H9 (cell line): ENCODE measurements at regions not wholly inside any gene's neighbourhood (a gene's known extent, or its start where the extent isn't known, plus 50 kb on each side); places are given as distances from the start of the nearest gene placed in this dataset.

ENCODE experiments used
- DNase-seq: peaks from one replicate; pipeline ENCODE4 v3.0.0-alpha.2; 2017
- H2AFZ ChIP-seq: one replicate; pipeline ENCODE4 v1.6.1; 2013; ENCODE audit warnings: mild to moderate bottlenecking, low read length, control low read depth, moderate library complexity
- H2AK5ac ChIP-seq: 2 replicates; pipeline ENCODE4 v1.6.1; 2013; ENCODE audit warnings: low read length, control low read depth, mixed read lengths; ENCODE audit not compliant: insufficient read length
- H2BK120ac ChIP-seq: one replicate; pipeline ENCODE4 v1.6.1; 2013; ENCODE audit warnings: low read depth, mild to moderate bottlenecking, low read length, control low read depth, inconsistent platforms; ENCODE audit not compliant: poor library complexity, severe bottlenecking
- H2BK12ac ChIP-seq: 2 replicates; pipeline ENCODE4 v1.6.1; 2013; ENCODE audit warnings: low read length, control low read depth, mixed read lengths, low read depth; ENCODE audit not compliant: insufficient read length
- H2BK15ac ChIP-seq: 2 replicates; pipeline ENCODE4 v1.6.1; 2013; ENCODE audit warnings: low read depth, low read length, control low read depth
- H2BK20ac ChIP-seq: one replicate; pipeline ENCODE4 v1.6.1; 2013; ENCODE audit warnings: low read depth, mild to moderate bottlenecking, low read length, control low read depth, inconsistent platforms; ENCODE audit not compliant: poor library complexity, severe bottlenecking
- H2BK5ac ChIP-seq: 2 replicates; pipeline ENCODE4 v1.6.1; 2013; ENCODE audit warnings: low read length, control low read depth, mixed read lengths; ENCODE audit not compliant: insufficient read length
- H3K14ac ChIP-seq: 2 replicates; pipeline ENCODE4 v1.6.1; 2013; ENCODE audit warnings: low read length, control low read depth; ENCODE audit not compliant: insufficient read depth
- H3K18ac ChIP-seq: 2 replicates; pipeline ENCODE4 v1.6.1; 2013; ENCODE audit warnings: low read depth, mild to moderate bottlenecking, mixed read lengths, low read length, control low read depth; ENCODE audit not compliant: insufficient read length
- H3K23ac ChIP-seq: 2 replicates; pipeline ENCODE4 v1.6.1; 2013; ENCODE audit warnings: low read length, control low read depth, mixed read lengths, low read depth; ENCODE audit not compliant: insufficient read length
- H3K23me2 ChIP-seq: 2 replicates; pipeline ENCODE4 v1.6.1; 2013; ENCODE audit warnings: low read depth, mild to moderate bottlenecking, mixed read lengths, low read length, control low read depth; ENCODE audit not compliant: insufficient read length, poor library complexity, severe bottlenecking
- H3K27ac ChIP-seq: 2 replicates; pipeline ENCODE4 v1.5.1; 2013; ENCODE audit warnings: low read length, control low read depth, mixed read lengths, low read depth; ENCODE audit not compliant: insufficient read length
- H3K27me3 ChIP-seq: 2 replicates; pipeline ENCODE4 v1.6.1; 2013; ENCODE audit warnings: low read length, control low read depth, inconsistent platforms; ENCODE audit not compliant: insufficient read depth
- H3K4ac ChIP-seq: 2 replicates; pipeline ENCODE4 v1.6.1; 2013; ENCODE audit warnings: low read depth, mild to moderate bottlenecking, control low read depth, inconsistent platforms, low read length, moderate library complexity
- H3K4me1 ChIP-seq: 2 replicates; pipeline ENCODE4 v1.6.1; 2013; ENCODE audit warnings: low read length, control low read depth, inconsistent platforms; ENCODE audit not compliant: insufficient read depth
- H3K4me2 ChIP-seq: 2 replicates; pipeline ENCODE4 v1.6.1; 2013; ENCODE audit warnings: low read length, control low read depth, mixed read lengths; ENCODE audit not compliant: insufficient read length, insufficient read depth
- H3K56ac ChIP-seq: 2 replicates; pipeline ENCODE4 v1.6.1; 2013; ENCODE audit warnings: low read depth, mild to moderate bottlenecking, mixed read lengths, low read length, control low read depth; ENCODE audit not compliant: insufficient read length
- H3K79me1 ChIP-seq: 2 replicates; pipeline ENCODE4 v1.6.1; 2013; ENCODE audit warnings: low read depth, mild to moderate bottlenecking, moderate library complexity, low read length, control low read depth, inconsistent platforms; ENCODE audit not compliant: insufficient read depth, poor library complexity, severe bottlenecking
- H3K79me2 ChIP-seq: 2 replicates; pipeline ENCODE4 v1.6.1; 2013; ENCODE audit warnings: low read length, control low read depth, inconsistent platforms; ENCODE audit not compliant: insufficient read depth
- H3K9ac ChIP-seq: 2 replicates; pipeline ENCODE4 v1.6.1; 2013; ENCODE audit warnings: low read length, control low read depth, mixed read lengths; ENCODE audit not compliant: insufficient read length; ENCODE audit errors: extremely low read depth
- H3K9me3 ChIP-seq: one replicate; pipeline ENCODE4 v1.6.1; 2013; ENCODE audit warnings: low read depth, low read length, inconsistent platforms; ENCODE audit not compliant: control insufficient read depth
- H3T11ph ChIP-seq: one replicate; pipeline ENCODE4 v1.6.1; 2013; ENCODE audit warnings: mild to moderate bottlenecking, low read length, control low read depth, inconsistent platforms
- H4K20me1 ChIP-seq: one replicate; pipeline ENCODE4 v1.6.1; 2013; ENCODE audit not compliant: control insufficient read depth, insufficient read length, insufficient read depth
- H4K5ac ChIP-seq: 2 replicates; pipeline ENCODE4 v1.6.1; 2013; ENCODE audit warnings: low read depth, mild to moderate bottlenecking, mixed read lengths, low read length, control low read depth; ENCODE audit not compliant: insufficient read length
- H4K8ac ChIP-seq: replicated peaks from 2 replicates; pipeline ENCODE4 v1.6.1; 2013; ENCODE audit warnings: low read length, control low read depth, mixed read lengths, low read depth; ENCODE audit not compliant: insufficient read length
- H4K91ac ChIP-seq: 2 replicates; pipeline ENCODE4 v1.6.1; 2013; ENCODE audit warnings: low read depth, mild to moderate bottlenecking, moderate library complexity, mixed read lengths, low read length, control low read depth; ENCODE audit not compliant: insufficient read length
- H3K27ac Mint-ChIP-seq, 3 experiments: 2 replicates in 2 of 3; 3 replicates in 1 of 3; pipeline ENCODE4 v1.8.0; 2020 to 2021; ENCODE audit warnings: mixed read lengths in 3 of 3, mild to moderate bottlenecking in 1 of 3, moderate library complexity in 1 of 3
- H3K27me3 Mint-ChIP-seq: 2 replicates; pipeline ENCODE4 v1.8.0; 2021; ENCODE audit warnings: low read depth, mild to moderate bottlenecking, moderate library complexity, mixed read lengths
- H3K36me3 Mint-ChIP-seq, 3 experiments: 2 replicates in 2 of 3; 3 replicates in 1 of 3; pipeline ENCODE4 v1.8.0; 2020 to 2021; ENCODE audit warnings: low read depth in 3 of 3, mixed read lengths in 3 of 3; ENCODE audit not compliant: insufficient read depth in 1 of 3
- H3K4me1 Mint-ChIP-seq, 2 experiments: 2 replicates each; pipeline ENCODE4 v1.8.0; 2020; ENCODE audit warnings: mixed read lengths in 2 of 2
- H3K4me3 Mint-ChIP-seq, 2 experiments: 2 replicates in 1 of 2; 3 replicates in 1 of 2; pipeline ENCODE4 v1.8.0; 2020 to 2021; ENCODE audit warnings: mild to moderate bottlenecking in 2 of 2, mixed read lengths in 2 of 2, moderate library complexity in 1 of 2
- H3K9me3 Mint-ChIP-seq, 2 experiments: 2 replicates in 1 of 2; 3 replicates in 1 of 2; pipeline ENCODE4 v1.8.0; 2020; ENCODE audit warnings: mild to moderate bottlenecking in 2 of 2, mixed read lengths in 2 of 2, moderate library complexity in 1 of 2
- CTCF ChIP-seq: fragments of 200-600 bp; sonication (generic); conservative IDR thresholded peaks from 3 replicates; pipeline ENCODE4 v1.8.0; 2021; ENCODE audit warnings: antibody characterized with exemption, mild to moderate bottlenecking
- WGBS: extraction: QIAGEN DNeasy Blood & Tissue Kit; methylation state at CpG from one replicate; pipeline ENCODE4 v1.1.7; 2013; ENCODE audit warnings: missing lambda C conversion rate, low lambda C conversion rate, mixed read lengths; ENCODE audit not compliant: insufficient read length; ENCODE audit errors: extremely low coverage; 5-methylcytosine and 5-hydroxymethylcytosine counted together

- no peak overlapping the region for H4K8ac ChIP-seq
- no peak overlapping the region for H3K27ac ChIP-seq
- DNase-seq, result no peak
- H3K4me2 ChIP-seq, result no peak overlapping the region
- no peaks in the 10 kb centered on the region for H3K36me3 Mint-ChIP-seq
- H3K4ac ChIP-seq, result no peak overlapping the region
- 0 out of 5 replicates have a peak overlapping the region, but pooled peaks of 1 of the 2 experiments have one; percentile 6 for H3K4me3 Mint-ChIP-seq
- H3K18ac ChIP-seq, result no peak overlapping the region
- no peak overlapping the region for H3K23ac ChIP-seq
- H2BK120ac ChIP-seq, result no peak overlapping the region
- H3K79me1 ChIP-seq, result no peaks in the 10 kb centered on the region
- no peak overlapping the region for H3K56ac ChIP-seq
- H4K91ac ChIP-seq, result no peak overlapping the region
- H2AFZ ChIP-seq, result no peak overlapping the region
- H3K14ac ChIP-seq, result no peak overlapping the region
- H3K79me2 ChIP-seq, result no peaks in the 10 kb centered on the region
- peak overlapping the region in 1 of 3 experiments; percentile 10; a peak in 1 of 7 replicates for H3K27ac Mint-ChIP-seq
- H2BK20ac ChIP-seq, result no peak overlapping the region
- no peak overlapping the region for H2AK5ac ChIP-seq
- H4K5ac ChIP-seq, result no peak overlapping the region
- H2BK5ac ChIP-seq, result no peak overlapping the region
- H3K9me3 Mint-ChIP-seq, result no peaks in the 10 kb centered on the region
- no peak for TF ChIP-seq CTCF
- H3K4me1 ChIP-seq, result peaks cover 5% of the 10 kb centered on the region; the same call in 1 of the 2 replicates
- peaks cover 14% of the 10 kb centered on the region for H3K27me3 Mint-ChIP-seq
- no peak overlapping the region for H2BK12ac ChIP-seq
- H2BK15ac ChIP-seq, result no peak overlapping the region
- no peaks in the 10 kb centered on the region for H3K23me2 ChIP-seq
- H3K9me3 ChIP-seq, result no peaks in the 10 kb centered on the region
- H4K20me1 ChIP-seq, result no peaks in the 10 kb centered on the region
- peaks cover 29 to 43% of the 10 kb centered on the region in 2 experiments for H3K4me1 Mint-ChIP-seq
- H3K9ac ChIP-seq, result no peak overlapping the region
- WGBS, result no CpG with 5 or more reads among the region's 1 CpG
- no peak overlapping the region for H3T11ph ChIP-seq
- H3K27me3 ChIP-seq, result no peaks in the 10 kb centered on the region
These were observed 155.6 kb downstream of the AQP4 start for GRCh38 chr18:26709897-26710296.
